Fibroblast of skin of left quadriceps (primary cell): ENCODE measurements at regions not wholly inside any gene's neighbourhood (a gene's known extent, or its start where the extent isn't known, plus 50 kb on each side); places are given as distances from the start of the nearest gene placed in this dataset.
"Not testable (repeated sequence)": the region's sequence is repeated elsewhere in the genome, so short reads cannot be mapped to it uniquely, and the experiment has no call there.

Experiments used
- DNase-seq, 2 experiments: peaks; one replicate each; pipeline ENCODE4 v3.0.0-alpha.2; 2013; ENCODE audit warnings: low read depth in 2 of 2

DNA sequence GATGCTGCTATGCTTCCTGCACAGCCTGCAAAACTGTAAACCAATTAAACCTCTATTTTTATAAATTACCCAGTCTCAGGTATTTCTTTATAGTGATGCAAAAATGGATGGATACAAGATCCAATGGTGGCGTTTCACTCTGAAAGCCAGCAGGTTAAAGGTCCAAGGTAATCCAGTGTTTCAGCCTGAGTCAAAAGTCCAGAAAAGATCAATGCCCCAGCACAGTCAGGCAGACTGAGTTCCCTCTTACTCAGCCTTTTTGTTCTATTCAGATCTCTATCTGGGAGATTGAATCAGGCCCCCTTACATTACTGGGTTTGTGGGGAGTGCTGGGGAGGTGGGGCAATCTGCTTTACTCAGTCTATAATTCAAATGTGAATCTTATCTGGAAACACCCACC is 464.5 kb downstream of the GXYLT1 start:
- DNase-seq, result no peak

GRCh38 chr12:41663598-41664265 is 475.6 kb downstream of the PDZRN4 start:
- DNase-seq, result peak in 1 of 2 experiments; percentile 0

- no peak for DNase-seq
These were observed 473.1 kb downstream of the PDZRN4 start for GRCh38 chr12:41661141-41661765.

- DNase-seq, result no peak
These were observed 468.3 kb downstream of the PDZRN4 start for GRCh38 chr12:41656454-41656853.

DNA sequence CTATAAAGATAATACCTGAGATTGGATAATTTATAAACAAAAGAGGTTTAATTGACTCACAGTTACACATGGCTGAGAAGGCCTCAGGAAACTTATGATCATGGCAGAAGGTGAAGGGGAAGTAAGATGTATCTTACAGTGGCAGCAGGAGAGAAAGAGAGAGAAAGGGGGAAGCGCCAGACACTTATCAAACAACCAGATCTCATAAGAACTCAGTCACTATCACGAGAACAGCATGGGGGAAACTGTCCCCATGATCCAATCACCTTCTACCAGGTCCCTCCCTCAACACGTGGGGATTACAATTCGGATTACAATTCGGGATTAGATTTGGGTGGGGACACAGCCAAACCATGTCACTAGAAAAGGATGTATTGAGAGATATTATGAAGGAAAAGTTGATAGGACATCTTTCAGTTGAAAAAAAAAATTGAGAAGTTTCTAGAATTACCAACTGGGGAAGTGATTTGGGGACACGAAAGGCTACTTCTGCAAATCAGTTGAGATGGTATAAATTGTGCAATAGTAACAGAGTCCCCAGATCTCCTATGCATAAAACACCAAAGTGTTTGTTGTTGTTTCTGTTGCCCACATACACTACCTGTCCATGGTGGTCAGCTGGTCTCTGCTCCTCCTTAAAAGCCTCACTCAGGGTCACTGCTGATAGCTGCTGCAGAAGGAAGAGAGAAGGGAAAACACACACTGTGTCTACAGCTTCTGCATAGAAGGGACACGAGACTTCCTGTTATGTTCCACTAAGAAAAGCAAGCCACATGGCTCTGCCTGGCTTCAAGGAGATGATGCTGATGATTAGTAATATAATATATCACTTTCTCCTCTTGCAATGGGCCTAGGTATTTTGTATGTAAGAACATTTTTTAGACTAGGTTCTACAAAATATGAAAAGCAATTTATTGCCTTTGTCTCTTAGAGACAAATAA is 465.5 kb downstream of the PDZRN4 start:
- no peak for DNase-seq

DNA sequence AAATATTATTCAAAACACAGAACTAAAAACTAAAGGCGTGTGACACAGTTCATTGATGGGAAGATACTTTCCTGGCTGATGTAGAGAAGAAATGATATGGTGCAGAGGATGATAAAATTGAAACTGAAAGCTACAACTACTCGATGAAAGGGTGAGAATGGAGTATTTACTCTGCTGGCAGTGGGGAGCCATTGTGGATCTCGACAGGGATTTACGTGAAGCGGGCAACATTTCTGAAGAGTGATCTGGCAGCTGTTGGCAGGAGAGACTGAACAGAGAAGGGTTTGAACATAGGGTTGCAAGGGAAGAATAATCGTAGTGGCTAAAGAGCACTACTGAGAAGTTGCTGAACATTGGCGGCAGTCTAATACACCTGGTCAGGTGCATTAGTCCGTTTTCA is 464.9 kb downstream of the PDZRN4 start:
- no peak for DNase-seq

- no peak for DNase-seq
These were observed 457.5 kb downstream of the PDZRN4 start for GRCh38 chr12:41645624-41646023.

DNA sequence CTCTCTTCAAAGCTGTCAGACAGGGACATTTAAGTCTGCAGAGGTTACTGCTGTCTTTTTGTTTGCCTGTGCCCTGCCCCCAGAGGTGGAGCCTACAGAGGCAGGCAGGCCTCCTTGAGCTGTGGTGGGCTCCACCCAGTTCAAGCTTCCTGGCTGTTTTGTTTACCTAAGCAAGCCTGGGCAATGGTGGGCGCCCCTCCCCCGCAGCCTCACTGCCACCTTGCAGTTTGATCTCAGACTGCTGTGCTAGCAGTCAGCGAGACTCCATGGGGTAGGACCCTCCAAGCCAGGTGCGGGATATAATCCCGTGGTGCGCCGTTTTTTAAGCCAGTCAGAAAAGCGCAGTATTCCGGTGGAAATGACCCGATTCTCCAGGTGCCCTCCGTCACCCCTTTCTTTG is 454.7 kb downstream of the PDZRN4 start:
- DNase-seq, result not testable (repeated sequence)

GRCh38 chr12:41636653-41637052 is 448.5 kb downstream of the PDZRN4 start:
- no peak for DNase-seq

- no peak for DNase-seq
These were observed 447.7 kb downstream of the PDZRN4 start for GRCh38 chr12:41635626-41636364.

GRCh38 chr12:41634091-41634490 is 446.0 kb downstream of the PDZRN4 start:
- no peak for DNase-seq

DNA sequence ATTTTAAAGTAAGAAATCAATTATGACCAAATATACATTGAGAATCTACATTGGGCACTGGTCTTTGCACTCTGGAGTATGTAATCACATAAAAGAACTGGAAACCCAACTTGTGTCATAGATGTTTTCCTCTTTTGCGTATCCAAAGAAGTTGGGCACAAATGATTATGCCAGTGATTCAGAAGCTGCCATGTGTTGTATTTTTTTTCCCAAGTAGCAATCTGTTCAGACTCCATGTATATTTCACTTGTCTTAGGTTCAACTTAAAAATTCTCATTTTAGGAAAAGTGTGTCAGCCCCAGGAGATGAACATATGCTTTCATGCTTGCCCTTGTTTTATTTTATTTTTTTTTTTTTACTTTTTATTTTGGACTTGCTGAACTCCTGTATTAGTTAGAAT is 441.5 kb downstream of the PDZRN4 start:
- no peak for DNase-seq

DNA sequence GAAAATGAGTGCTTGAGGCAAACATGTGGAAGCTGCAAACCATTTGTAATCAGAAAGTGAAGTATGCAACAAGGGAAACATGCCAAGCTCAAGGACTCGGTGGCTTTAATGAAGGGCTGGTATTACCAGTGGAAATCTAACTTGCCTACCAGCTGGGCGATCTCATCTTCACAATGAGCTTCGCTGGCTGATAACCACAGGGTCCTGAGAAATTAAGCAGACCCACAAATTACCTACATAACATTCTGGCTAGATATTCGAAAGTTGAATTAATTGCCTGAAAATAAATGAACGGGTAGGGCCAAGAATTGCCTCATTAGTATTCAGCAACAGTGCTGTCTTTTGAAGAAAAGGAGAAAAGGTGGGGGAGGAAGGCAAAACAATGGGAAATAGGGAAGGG is 439.4 kb downstream of the PDZRN4 start:
- DNase-seq, result no peak

- DNase-seq, result no peak
These were observed 436.5 kb downstream of the PDZRN4 start for GRCh38 chr12:41624571-41624970.
